Thyroid gland (tissue), 4 donors: ENCODE measurements at regions not wholly inside any gene's neighbourhood (a gene's known extent, or its start where the extent isn't known, plus 50 kb on each side); places are given as distances from the start of the nearest gene placed in this dataset.
"Not testable (repeated sequence)": the region's sequence is repeated elsewhere in the genome, so short reads cannot be mapped to it uniquely, and the experiment has no call there.

ENCODE experiments used
- CTCF ChIP-seq, 6 experiments: fragments of 200-600 bp in 3 of 6; fragments of 450-650 bp in 3 of 6; sonication (generic) in 3 of 6; IDR thresholded peaks; one replicate each; pipeline ENCODE4 v1.5.1; 2016 to 2019; ENCODE audit warnings: antibody characterized with exemption in 6 of 6, mild to moderate bottlenecking in 2 of 6, inconsistent platforms in 1 of 6, moderate library complexity in 1 of 6
- POLR2A ChIP-seq, 2 donors: fragments of 450-650 bp; IDR thresholded peaks; one replicate each; pipeline ENCODE4 v1.6.1; 2017; ENCODE audit warnings: antibody characterized with exemption in 2 of 2, mild to moderate bottlenecking in 2 of 2, moderate library complexity in 1 of 2

GRCh38 chr1:170427002-170427401, 105.0 kb upstream of the GORAB start:
- not testable (repeated sequence) for TF ChIP-seq CTCF, POLR2A (IDR thresholded peaks at IDR 0.05)
